ENCODE measurements at regions not wholly inside any gene's neighbourhood (a gene's known extent, or its start where the extent isn't known, plus 50 kb on each side); places are given as distances from the start of the nearest gene placed in this dataset.

GRCh38 chr14:97581016-97581415 is 783.8 kb downstream of the VRK1 start:
- TF ChIP-seq EP300 (IDR thresholded peaks at IDR 0.05), result no peak
- TF ChIP-seq CTCF (IDR thresholded peaks at IDR 0.05), result no peak
- no peak for TF ChIP-seq POLR2A (IDR thresholded peaks at IDR 0.05)
